MM.1S (cell line): ENCODE measurements at regions not wholly inside any gene's neighbourhood (a gene's known extent, or its start where the extent isn't known, plus 50 kb on each side); places are given as distances from the start of the nearest gene placed in this dataset.

Experiments used
- DNase-seq: peaks from one replicate; pipeline ENCODE4 v3.0.0-alpha.2; 2015
- H2AFZ ChIP-seq: fragments of 300-600 bp; sonication (generic); 2 replicates; pipeline ENCODE4 v1.6.0; 2016; ENCODE audit warnings: antibody characterized with exemption, low read length
- H3F3A ChIP-seq: fragments of 300-600 bp; sonication (generic); 2 replicates; pipeline ENCODE4 v1.6.1; 2016; ENCODE audit warnings: mild to moderate bottlenecking, antibody characterized with exemption, low read length, moderate library complexity, mixed read lengths; ENCODE audit not compliant: insufficient read depth
- H3K27ac ChIP-seq: fragments of 300-600 bp; sonication (generic); 2 replicates; pipeline ENCODE4 v1.5.1; 2016; ENCODE audit warnings: mild to moderate bottlenecking, low read length
- H3K27me3 ChIP-seq: fragments of 300-600 bp; sonication (generic); replicated peaks from 2 replicates; pipeline ENCODE4 v1.6.0; 2016; ENCODE audit warnings: low read length; ENCODE audit not compliant: insufficient read depth
- H3K36me3 ChIP-seq: fragments of 300-600 bp; sonication (generic); replicated peaks from 2 replicates; pipeline ENCODE4 v1.6.1; 2016; ENCODE audit warnings: mild to moderate bottlenecking, low read length, mixed read lengths; ENCODE audit not compliant: insufficient read depth
- H3K4me1 ChIP-seq: fragments of 300-600 bp; sonication (generic); 2 replicates; pipeline ENCODE4 v1.6.1; 2016; ENCODE audit warnings: low read length, mixed read lengths
- H3K4me2 ChIP-seq: fragments of 300-600 bp; sonication (generic); 2 replicates; pipeline ENCODE4 v1.6.0; 2016; ENCODE audit warnings: low read depth, low read length
- H3K4me3 ChIP-seq: fragments of 300-600 bp; sonication (generic); 2 replicates; pipeline ENCODE4 v1.5.1; 2016; ENCODE audit warnings: low read length, mixed read lengths
- H3K79me2 ChIP-seq: fragments of 300-600 bp; sonication (generic); 2 replicates; pipeline ENCODE4 v1.6.1; 2016; ENCODE audit warnings: mixed run types, low read length, mixed read lengths
- H3K9ac ChIP-seq: fragments of 300-600 bp; sonication (generic); 2 replicates; pipeline ENCODE4 v1.6.1; 2016; ENCODE audit warnings: low read length, mixed read lengths
- H3K9me2 ChIP-seq: fragments of 300-600 bp; sonication (generic); replicated peaks from 2 replicates; pipeline ENCODE4 v1.6.1; 2016; ENCODE audit warnings: mild to moderate bottlenecking, low read length, mixed read lengths; ENCODE audit not compliant: insufficient read depth
- H3K9me3 ChIP-seq: fragments of 300-600 bp; sonication (generic); replicated peaks from 2 replicates; pipeline ENCODE4 v1.6.1; 2016; ENCODE audit warnings: mild to moderate bottlenecking, low read length, mixed read lengths; ENCODE audit not compliant: insufficient read depth
- H4K20me1 ChIP-seq: fragments of 300-600 bp; sonication (generic); 2 replicates; pipeline ENCODE4 v1.6.1; 2016; ENCODE audit warnings: mild to moderate bottlenecking, low read length, moderate library complexity, mixed read lengths; ENCODE audit not compliant: insufficient read depth
- CTCF ChIP-seq: fragments of 300-600 bp; sonication (generic); IDR thresholded peaks from 2 replicates; pipeline ENCODE4 v1.5.1; 2016; ENCODE audit warnings: antibody characterized with exemption, low read length, mixed read lengths
- EZH2 ChIP-seq: fragments of 300-600 bp; sonication (generic); optimal IDR thresholded peaks from 2 replicates; pipeline ENCODE3; 2017; ENCODE audit warnings: low read depth, mild to moderate bottlenecking, antibody characterized with exemption, low read length, mixed read lengths
- EZH2phosphoT487 ChIP-seq: fragments of 300-600 bp; sonication (generic); IDR thresholded peaks from 2 replicates; pipeline ENCODE4 v1.6.1; 2018; ENCODE audit warnings: antibody characterized with exemption, low read length

GRCh38 chr3:162302983-162303624 lies 806.5 kb downstream of the OTOL1 start:
- Histone ChIP-seq H3K27ac (no peak overlapping the region), H3K79me2 (no peaks in the 10 kb centered on the region), H3F3A (no peaks in the 10 kb centered on the region), H4K20me1 (no peaks in the 10 kb centered on the region), H3K27me3 (no peaks in the 10 kb centered on the region), H3K9me2 (no peaks in the 10 kb centered on the region), H2AFZ (no peak overlapping the region), H3K4me2 (no peak overlapping the region), H3K36me3 (no peaks in the 10 kb centered on the region), H3K4me1 (no peaks in the 10 kb centered on the region), H3K9ac (no peak overlapping the region), H3K9me3 (no peaks in the 10 kb centered on the region), H3K4me3 (no peak overlapping the region)
- TF ChIP-seq CTCF (no peak), EZH2phosphoT487 (no peak), EZH2 (no peak)
- DNase-seq = no peak

GRCh38 chr3:162317046-162317445 lies 820.4 kb downstream of the OTOL1 start:
- Histone ChIP-seq H4K20me1 (no peaks in the 10 kb centered on the region), H2AFZ (no peak overlapping the region), H3K36me3 (no peaks in the 10 kb centered on the region), H3K4me2 (no peak overlapping the region), H3K4me3 (no peak overlapping the region), H3K9ac (no peak overlapping the region), H3K4me1 (no peaks in the 10 kb centered on the region), H3F3A (no peaks in the 10 kb centered on the region), H3K9me3 (no peaks in the 10 kb centered on the region), H3K79me2 (no peaks in the 10 kb centered on the region), H3K27ac (no peak overlapping the region), H3K9me2 (no peaks in the 10 kb centered on the region), H3K27me3 (no peaks in the 10 kb centered on the region)
- no peak for DNase-seq
- TF ChIP-seq EZH2phosphoT487 = no peak
- TF ChIP-seq EZH2 = no peak
- no peak for TF ChIP-seq CTCF

GRCh38 chr3:162328649-162329048 lies 832.0 kb downstream of the OTOL1 start:
- Histone ChIP-seq H3K27ac (no peak overlapping the region), H3K27me3 (no peaks in the 10 kb centered on the region), H2AFZ (no peak overlapping the region), H3K36me3 (no peaks in the 10 kb centered on the region), H4K20me1 (no peaks in the 10 kb centered on the region), H3K4me2 (no peak overlapping the region), H3F3A (no peaks in the 10 kb centered on the region), H3K4me3 (no peak overlapping the region), H3K9ac (no peak overlapping the region), H3K79me2 (no peaks in the 10 kb centered on the region), H3K9me2 (no peaks in the 10 kb centered on the region), H3K9me3 (no peaks in the 10 kb centered on the region), H3K4me1 (no peaks in the 10 kb centered on the region)
- no peak for DNase-seq
- TF ChIP-seq CTCF (no peak), EZH2 (no peak), EZH2phosphoT487 (no peak)
